OCI-LY1 (cell line): ENCODE measurements at regions not wholly inside any gene's neighbourhood (a gene's known extent, or its start where the extent isn't known, plus 50 kb on each side); places are given as distances from the start of the nearest gene placed in this dataset.

Source experiments
- H2AFZ ChIP-seq: fragments of 200-600 bp; sonication (generic), shearing (Covaris generic); 2 replicates; pipeline ENCODE4 v1.6.0; 2014; ENCODE audit warnings: antibody characterized with exemption, mild to moderate bottlenecking, low read length
- H3F3A ChIP-seq: fragments of 200-600 bp; sonication (generic), shearing (Covaris generic); 2 replicates; pipeline ENCODE4 v1.6.0; 2014; ENCODE audit warnings: mild to moderate bottlenecking, antibody characterized with exemption, low read length, moderate library complexity; ENCODE audit not compliant: insufficient read depth
- H3K27ac ChIP-seq: fragments of 200-600 bp; sonication (generic); 2 replicates; pipeline ENCODE4 v1.5.1; 2014; ENCODE audit warnings: low read length, mixed run types, mild to moderate bottlenecking, low read depth; ENCODE audit not compliant: poor library complexity, severe bottlenecking
- H3K27me3 ChIP-seq: fragments of 200-600 bp; sonication (generic); 2 replicates; pipeline ENCODE4 v1.6.0; 2014; ENCODE audit warnings: antibody characterized with exemption, mild to moderate bottlenecking, low read length, moderate library complexity; ENCODE audit not compliant: insufficient read depth
- H3K36me3 ChIP-seq: fragments of 200-600 bp; sonication (generic); 2 replicates; pipeline ENCODE4 v1.6.1; 2014; ENCODE audit warnings: mild to moderate bottlenecking, antibody characterized with exemption, low read length, moderate library complexity, mixed read lengths; ENCODE audit not compliant: insufficient read depth
- H3K4me1 ChIP-seq: fragments of 200-600 bp; sonication (generic); 2 replicates; pipeline ENCODE4 v1.5.1; 2014; ENCODE audit warnings: mild to moderate bottlenecking, low read length, moderate library complexity; ENCODE audit not compliant: insufficient read depth, severe bottlenecking
- H3K4me2 ChIP-seq: fragments of 200-600 bp; sonication (generic), shearing (Covaris generic); 2 replicates; pipeline ENCODE4 v1.6.1; 2014; ENCODE audit warnings: low read length
- H3K4me3 ChIP-seq: fragments of 200-600 bp; sonication (generic); 2 replicates; pipeline ENCODE4 v1.5.1; 2014; ENCODE audit warnings: low read length, low read depth, mild to moderate bottlenecking, mixed read lengths; ENCODE audit not compliant: poor library complexity, severe bottlenecking
- H3K79me2 ChIP-seq: fragments of 200-600 bp; shearing (Covaris generic); 2 replicates; pipeline ENCODE4 v1.6.1; 2016; ENCODE audit warnings: mixed run types, low read length, mixed read lengths; ENCODE audit not compliant: insufficient read depth
- H3K9ac ChIP-seq: fragments of 200-600 bp; sonication (generic), shearing (Covaris generic); 2 replicates; pipeline ENCODE4 v1.6.1; 2014; ENCODE audit warnings: mild to moderate bottlenecking, low read length, mixed read lengths
- H3K9me2 ChIP-seq: fragments of 200-600 bp; sonication (generic), shearing (Covaris generic); 2 replicates; pipeline ENCODE4 v1.6.1; 2014; ENCODE audit warnings: low read depth, mild to moderate bottlenecking, low read length, mixed read lengths
- H3K9me3 ChIP-seq: fragments of 200-600 bp; shearing (Covaris generic); 2 replicates; pipeline ENCODE4 v1.6.1; 2014; ENCODE audit warnings: low read length, mixed read lengths
- H4K20me1 ChIP-seq: fragments of 200-600 bp; sonication (generic), shearing (Covaris generic); 2 replicates; pipeline ENCODE4 v1.6.0; 2016; ENCODE audit warnings: mild to moderate bottlenecking, low read length; ENCODE audit not compliant: insufficient read depth
- CTCF ChIP-seq: fragments of 200-600 bp; sonication (generic), shearing (Covaris generic); IDR thresholded peaks from 2 replicates; pipeline ENCODE4 v1.5.1; 2017; ENCODE audit warnings: mild to moderate bottlenecking, antibody characterized with exemption, low read length, moderate library complexity, mixed read lengths
- EZH2 ChIP-seq: fragments of 200-600 bp; sonication (generic), shearing (Covaris generic); IDR thresholded peaks from 2 replicates; pipeline ENCODE4 v1.8.0; 2017; ENCODE audit warnings: borderline replicate concordance, mixed run types, mild to moderate bottlenecking, antibody characterized with exemption, low read length, moderate library complexity, mixed read lengths

- Histone ChIP-seq H3K9me2 (no peaks in the 10 kb centered on the region), H2AFZ (no peak overlapping the region), H4K20me1 (no peaks in the 10 kb centered on the region), H3K36me3 (no peaks in the 10 kb centered on the region), H3K4me2 (no peak overlapping the region), H3K79me2 (no peaks in the 10 kb centered on the region), H3K4me1 (no peaks in the 10 kb centered on the region), H3K9ac (no peak overlapping the region), H3K9me3 (no peaks in the 10 kb centered on the region), H3F3A (no peaks in the 10 kb centered on the region), H3K27ac (no peak overlapping the region), H3K27me3 (no peaks in the 10 kb centered on the region), H3K4me3 (no peak overlapping the region)
- TF ChIP-seq CTCF = no peak
- no peak for TF ChIP-seq EZH2
These were observed 142.9 kb upstream of the LNX1 start for GRCh38 chr4:53734182-53734581.

GRCh38 chr4:53732661-53733060, 141.4 kb upstream of the LNX1 start:
- TF ChIP-seq CTCF (no peak), EZH2 (no peak)
- Histone ChIP-seq H3K4me1 (no peaks in the 10 kb centered on the region), H2AFZ (no peak overlapping the region), H3K4me3 (no peak overlapping the region), H3F3A (no peaks in the 10 kb centered on the region), H3K36me3 (no peaks in the 10 kb centered on the region), H3K9me2 (no peaks in the 10 kb centered on the region), H3K9me3 (no peaks in the 10 kb centered on the region), H4K20me1 (no peaks in the 10 kb centered on the region), H3K27ac (no peak overlapping the region), H3K79me2 (no peaks in the 10 kb centered on the region), H3K27me3 (no peaks in the 10 kb centered on the region), H3K4me2 (no peak overlapping the region), H3K9ac (no peak overlapping the region)

GRCh38 chr4:53730031-53730805, 138.9 kb upstream of the LNX1 start:
- no peak overlapping the region for H3K4me2 ChIP-seq
- H3K4me1 ChIP-seq = no peaks in the 10 kb centered on the region
- no peaks in the 10 kb centered on the region for H4K20me1 ChIP-seq
- no peaks in the 10 kb centered on the region for H3K36me3 ChIP-seq
- H3K9me3 ChIP-seq = no peaks in the 10 kb centered on the region
- H2AFZ ChIP-seq = no peak overlapping the region
- H3K4me3 ChIP-seq = no peak overlapping the region
- no peaks in the 10 kb centered on the region for H3F3A ChIP-seq
- H3K27me3 ChIP-seq = no peaks in the 10 kb centered on the region
- no peak overlapping the region for H3K27ac ChIP-seq
- TF ChIP-seq EZH2 = no peak
- no peak for TF ChIP-seq CTCF
- H3K79me2 ChIP-seq = no peaks in the 10 kb centered on the region
- no peak overlapping the region for H3K9ac ChIP-seq
- no peaks in the 10 kb centered on the region for H3K9me2 ChIP-seq
